Chondrocyte (in vitro differentiated cells): ENCODE measurements at regions not wholly inside any gene's neighbourhood (a gene's known extent, or its start where the extent isn't known, plus 50 kb on each side); places are given as distances from the start of the nearest gene placed in this dataset.

Experiments used
- DNase-seq: peaks from one replicate; pipeline ENCODE4 v3.0.0; 2021; ENCODE audit warnings: mixed read lengths, low spot score
- H3K27ac Mint-ChIP-seq: one replicate; pipeline ENCODE4 v1.8.0; 2021; ENCODE audit warnings: mild to moderate bottlenecking, moderate library complexity, mixed read lengths; ENCODE audit not compliant: unreplicated experiment
- H3K27me3 Mint-ChIP-seq: 2 replicates; pipeline ENCODE4 v1.8.0; 2021; ENCODE audit warnings: low read depth, mixed read lengths
- H3K36me3 Mint-ChIP-seq: 2 replicates; pipeline ENCODE4 v1.8.0; 2021; ENCODE audit warnings: low read depth, mixed read lengths
- H3K4me1 Mint-ChIP-seq: 2 replicates; pipeline ENCODE4 v1.8.0; 2021; ENCODE audit warnings: low read depth, mild to moderate bottlenecking, mixed read lengths
- H3K4me3 Mint-ChIP-seq: one replicate; pipeline ENCODE4 v1.8.0; 2021; ENCODE audit warnings: mild to moderate bottlenecking, moderate library complexity, mixed read lengths; ENCODE audit not compliant: unreplicated experiment
- H3K9me3 Mint-ChIP-seq: 2 replicates; pipeline ENCODE4 v1.8.0; 2021; ENCODE audit warnings: low read depth, mixed read lengths
- CTCF ChIP-seq: fragments of 200-600 bp; sonication (generic); IDR thresholded peaks from 2 replicates; pipeline ENCODE4 v1.5.0; 2021; ENCODE audit warnings: antibody characterized with exemption, mild to moderate bottlenecking, moderate library complexity

- Mint-ChIP-seq H3K27ac (no peak overlapping the region), H3K36me3 (no peaks in the 10 kb centered on the region), H3K9me3 (no peaks in the 10 kb centered on the region), H3K27me3 (peaks cover 4% of the 10 kb centered on the region), H3K4me3 (no peak overlapping the region), H3K4me1 (no peaks in the 10 kb centered on the region)
- TF ChIP-seq CTCF: no peak
- DNase-seq: no peak
These were observed 1082.6 kb upstream of the LCORL start for GRCh38 chr4:19104176-19104575.

- H3K9me3 Mint-ChIP-seq: no peaks in the 10 kb centered on the region
- H3K4me1 Mint-ChIP-seq: peaks cover 3% of the 10 kb centered on the region
- no peaks in the 10 kb centered on the region for H3K36me3 Mint-ChIP-seq
- TF ChIP-seq CTCF: no peak
- H3K4me3 Mint-ChIP-seq: no peak overlapping the region
- peaks cover 4% of the 10 kb centered on the region for H3K27me3 Mint-ChIP-seq
- no peak for DNase-seq
- H3K27ac Mint-ChIP-seq: no peak overlapping the region
These were observed 1074.0 kb upstream of the LCORL start for GRCh38 chr4:19095491-19096046.

DNA sequence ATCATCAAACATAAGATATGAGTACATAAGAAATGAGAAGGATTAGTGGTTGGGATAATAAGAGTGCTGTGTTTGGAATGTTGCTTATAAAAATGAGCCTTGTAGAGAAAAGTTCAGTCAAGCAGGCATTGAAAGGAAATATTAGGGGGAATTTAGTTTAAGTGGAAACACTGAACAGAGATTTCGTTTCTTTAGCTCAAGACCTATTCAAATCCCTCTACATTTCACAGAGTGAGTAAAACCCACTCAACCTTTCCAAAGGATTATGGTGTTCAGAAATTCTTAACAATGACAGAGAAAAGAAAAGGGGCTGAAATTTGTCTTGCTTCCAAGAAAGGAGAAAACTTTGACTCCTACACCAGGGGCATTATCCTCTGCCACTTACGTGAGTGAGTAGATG, 1072.4 kb upstream of the LCORL start:
- TF ChIP-seq CTCF: no peak
- Mint-ChIP-seq H3K9me3 (no peaks in the 10 kb centered on the region), H3K27me3 (peaks cover 2% of the 10 kb centered on the region), H3K4me1 (peaks cover 3% of the 10 kb centered on the region), H3K27ac (no peak overlapping the region), H3K4me3 (no peak overlapping the region), H3K36me3 (no peaks in the 10 kb centered on the region)
- no peak for DNase-seq

DNA sequence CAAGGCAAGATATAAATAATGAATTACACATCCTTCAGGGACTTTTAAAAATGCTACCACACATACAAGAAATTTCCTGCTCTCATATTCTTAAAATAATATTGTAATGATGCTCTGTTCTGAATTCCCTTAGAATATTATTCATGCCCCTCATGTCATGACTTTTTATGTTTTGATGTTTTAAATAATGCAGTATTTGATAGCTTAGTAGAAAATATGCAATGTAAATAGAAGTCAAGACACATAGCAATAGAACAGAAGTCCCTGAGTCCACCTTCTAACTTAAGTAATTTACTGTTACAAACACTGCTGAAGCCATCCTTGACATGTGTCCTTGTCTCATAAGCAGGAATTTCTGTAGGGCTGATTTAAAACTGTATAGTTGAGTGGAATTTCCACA, 1071.2 kb upstream of the LCORL start:
- TF ChIP-seq CTCF: no peak
- DNase-seq: no peak
- Mint-ChIP-seq H3K9me3 (no peaks in the 10 kb centered on the region), H3K4me3 (no peak overlapping the region), H3K36me3 (no peaks in the 10 kb centered on the region), H3K27ac (no peak overlapping the region), H3K27me3 (peaks cover 2% of the 10 kb centered on the region), H3K4me1 (peaks cover 3% of the 10 kb centered on the region)

DNA sequence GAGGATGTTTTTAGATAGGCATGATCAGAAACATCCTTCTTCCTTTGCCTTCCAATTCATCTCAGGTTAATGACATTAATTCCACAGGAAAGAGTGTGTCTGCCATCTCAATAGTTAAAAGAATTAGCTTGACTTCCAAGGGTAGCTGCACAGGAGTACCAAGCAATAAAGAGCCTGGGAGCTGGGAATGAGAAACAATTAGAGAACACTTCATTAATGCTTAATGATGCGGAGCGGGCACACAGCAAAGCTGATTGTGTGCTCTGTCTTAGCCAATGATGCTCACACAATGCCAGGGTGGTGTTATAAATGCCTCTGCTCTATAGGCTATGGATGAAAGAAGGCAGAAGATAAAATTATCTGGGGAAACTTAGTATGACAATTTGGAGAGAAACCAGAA, 1052.5 kb upstream of the LCORL start:
- no peaks in the 10 kb centered on the region for H3K27me3 Mint-ChIP-seq
- H3K4me1 Mint-ChIP-seq: no peaks in the 10 kb centered on the region
- H3K36me3 Mint-ChIP-seq: no peaks in the 10 kb centered on the region
- H3K9me3 Mint-ChIP-seq: no peaks in the 10 kb centered on the region
- DNase-seq: no peak
- H3K4me3 Mint-ChIP-seq: no peak overlapping the region
- no peak for TF ChIP-seq CTCF
- no peak overlapping the region for H3K27ac Mint-ChIP-seq
